GM12872 (cell line): ENCODE measurements at regions not wholly inside any gene's neighbourhood (a gene's known extent, or its start where the extent isn't known, plus 50 kb on each side); places are given as distances from the start of the nearest gene placed in this dataset.

ENCODE experiments used
- CTCF ChIP-seq: IDR thresholded peaks from 3 replicates; pipeline ENCODE4 v1.5.1; 2011; ENCODE audit warnings: low read depth, mild to moderate bottlenecking, low read length, moderate library complexity; ENCODE audit not compliant: insufficient read depth

- TF ChIP-seq CTCF = no peak
These were observed 541.8 kb upstream of the SMIM31 start for GRCh38 chr4:164212134-164212533.

- TF ChIP-seq CTCF = no peak
These were observed 541.2 kb upstream of the SMIM31 start for GRCh38 chr4:164212714-164213113.

GRCh38 chr4:164215113-164215741 lies 538.7 kb upstream of the SMIM31 start:
- no peak for TF ChIP-seq CTCF

GRCh38 chr4:164221631-164222030 lies 532.3 kb upstream of the SMIM31 start:
- no peak for TF ChIP-seq CTCF

GRCh38 chr4:164224871-164225270 lies 529.1 kb upstream of the SMIM31 start:
- no peak for TF ChIP-seq CTCF

GRCh38 chr4:164229255-164229654 lies 524.7 kb upstream of the SMIM31 start:
- no peak for TF ChIP-seq CTCF

- no peak for TF ChIP-seq CTCF
These were observed 514.5 kb upstream of the SMIM31 start for GRCh38 chr4:164239433-164239832.
